ENCODE measurements at regions not wholly inside any gene's neighbourhood (a gene's known extent, or its start where the extent isn't known, plus 50 kb on each side); places are given as distances from the start of the nearest gene placed in this dataset.

DNA sequence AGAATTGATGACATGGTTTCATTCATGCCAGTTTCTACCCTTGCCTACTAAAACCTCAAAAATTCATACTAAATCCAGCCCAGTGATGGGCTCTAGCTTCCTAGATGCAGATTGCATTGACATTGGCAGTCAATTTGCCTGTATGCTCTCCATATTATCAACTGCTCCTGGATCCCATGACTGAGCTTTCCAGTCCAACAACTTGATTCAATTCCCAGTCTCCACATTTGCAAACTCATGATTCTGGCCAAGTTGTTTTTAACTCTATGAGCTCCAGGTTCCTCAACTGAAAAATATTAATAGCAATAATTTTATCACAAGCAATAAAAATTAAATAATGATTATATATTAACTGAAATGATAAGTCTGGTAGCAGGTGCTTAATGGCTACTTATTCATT is 51.0 kb upstream of the DSC1 start:
- DNase-seq (ENCODE audit: low read depth in 4 of 4, low spot score in 2 of 4) = no peak

DNA sequence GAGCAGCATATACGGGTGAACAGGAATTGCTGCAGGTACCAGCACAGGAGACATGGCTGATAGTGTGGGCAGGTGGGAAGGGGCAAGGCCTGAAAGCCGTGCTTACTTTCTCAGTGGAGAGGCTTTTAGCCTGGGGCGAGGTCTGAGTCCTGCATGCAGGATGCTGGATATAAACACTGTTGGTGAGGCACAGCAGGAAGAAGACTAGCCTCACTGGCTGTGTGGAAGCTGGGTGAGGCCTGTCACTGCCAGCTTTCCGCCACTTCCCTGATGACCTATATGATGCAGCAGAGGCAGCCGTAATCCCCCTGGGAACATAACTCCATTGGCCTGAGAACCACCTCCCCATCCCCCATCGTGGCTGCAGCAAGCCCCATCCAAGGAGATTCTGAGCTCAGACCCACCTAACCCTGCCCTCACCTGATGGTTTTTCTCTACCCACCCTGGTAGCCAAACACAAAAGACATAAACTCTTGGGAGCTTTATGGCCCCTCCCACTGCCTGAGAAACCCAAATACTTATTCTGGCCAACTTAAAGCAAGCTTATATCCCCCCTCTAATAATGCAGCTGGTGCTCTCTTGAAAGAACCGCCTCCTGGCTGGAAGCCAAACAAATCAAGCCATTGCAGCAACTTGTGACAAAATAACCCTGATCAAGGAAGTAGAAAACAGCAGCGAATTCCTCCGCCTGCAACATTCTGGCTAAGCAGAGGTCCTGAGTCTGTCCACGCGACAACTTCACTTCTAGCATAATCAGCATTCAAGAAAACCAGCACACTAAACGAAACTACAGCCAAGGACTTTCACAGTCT is 54.6 kb upstream of the DSC1 start:
- peak in 1 of 4 donors; percentile 51 for DNase-seq (ENCODE audit: low read depth in 4 of 4, low spot score in 2 of 4)

- DNase-seq (ENCODE audit: low read depth in 4 of 4, low spot score in 2 of 4) = no peak
Measured at GRCh38 chr18:31218671-31219383, 56.2 kb upstream of the DSC1 start.

DNA sequence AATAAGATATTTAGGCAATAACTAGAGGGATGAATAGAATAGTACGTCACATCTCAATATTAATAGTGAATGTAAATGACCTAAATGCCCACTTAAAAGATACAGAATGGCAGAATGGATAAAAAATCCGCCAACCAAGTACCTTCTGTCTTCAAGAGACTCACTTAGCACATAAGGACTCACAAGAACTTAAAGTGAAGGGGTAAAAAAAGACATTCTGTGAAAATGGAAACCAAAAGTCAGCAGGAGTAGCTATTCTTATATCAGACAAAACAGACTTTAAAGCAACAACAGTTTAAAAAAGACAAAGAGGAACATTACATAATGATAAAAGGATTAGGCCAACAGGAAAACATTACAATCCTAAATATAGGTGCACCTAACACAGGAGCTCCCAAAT is 56.7 kb upstream of the DSC1 start:
- no peak for DNase-seq (ENCODE audit: low read depth in 4 of 4, low spot score in 2 of 4)

DNA sequence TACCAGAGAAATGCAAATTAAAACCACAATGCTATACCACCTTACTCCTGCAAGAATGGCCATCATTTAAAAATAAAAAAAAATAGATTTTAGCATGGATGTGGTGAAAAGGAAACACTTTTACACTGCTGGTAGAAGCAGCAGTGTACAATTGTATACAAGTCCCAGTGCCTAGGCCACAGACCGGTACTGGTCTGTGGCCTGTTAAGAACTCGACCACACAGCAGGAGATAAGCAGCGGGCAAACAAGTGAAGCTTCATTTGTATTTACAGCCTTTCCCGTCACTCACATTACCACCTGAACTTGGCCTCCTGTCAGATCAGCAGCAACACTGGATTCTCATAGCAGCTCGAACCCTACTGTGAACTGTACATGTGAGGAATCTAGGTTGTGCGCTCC is 60.7 kb upstream of the DSC1 start:
- DNase-seq (ENCODE audit: low read depth in 4 of 4, low spot score in 2 of 4) = no peak

DNA sequence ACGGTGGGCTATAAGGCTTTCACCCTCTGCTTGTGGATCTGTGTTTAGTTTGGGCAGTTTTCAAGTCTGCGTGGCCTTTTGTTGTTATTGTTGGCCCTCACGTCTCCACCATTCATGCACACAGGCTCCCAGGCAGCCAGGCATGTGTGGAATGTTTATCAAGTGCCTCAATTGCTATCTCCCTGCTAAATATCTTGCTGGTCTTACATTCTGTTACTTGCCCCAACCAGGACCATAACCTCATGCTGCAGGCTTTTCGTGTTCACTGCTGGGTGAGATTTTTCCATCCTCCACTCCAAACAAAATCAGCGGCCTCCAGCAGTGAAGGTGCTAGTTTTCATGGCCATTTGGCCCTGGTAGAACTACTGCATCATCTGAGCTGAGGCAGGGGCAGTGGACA is 63.0 kb upstream of the DSC1 start:
- DNase-seq (ENCODE audit: low read depth in 4 of 4, low spot score in 2 of 4) = no peak

DNA sequence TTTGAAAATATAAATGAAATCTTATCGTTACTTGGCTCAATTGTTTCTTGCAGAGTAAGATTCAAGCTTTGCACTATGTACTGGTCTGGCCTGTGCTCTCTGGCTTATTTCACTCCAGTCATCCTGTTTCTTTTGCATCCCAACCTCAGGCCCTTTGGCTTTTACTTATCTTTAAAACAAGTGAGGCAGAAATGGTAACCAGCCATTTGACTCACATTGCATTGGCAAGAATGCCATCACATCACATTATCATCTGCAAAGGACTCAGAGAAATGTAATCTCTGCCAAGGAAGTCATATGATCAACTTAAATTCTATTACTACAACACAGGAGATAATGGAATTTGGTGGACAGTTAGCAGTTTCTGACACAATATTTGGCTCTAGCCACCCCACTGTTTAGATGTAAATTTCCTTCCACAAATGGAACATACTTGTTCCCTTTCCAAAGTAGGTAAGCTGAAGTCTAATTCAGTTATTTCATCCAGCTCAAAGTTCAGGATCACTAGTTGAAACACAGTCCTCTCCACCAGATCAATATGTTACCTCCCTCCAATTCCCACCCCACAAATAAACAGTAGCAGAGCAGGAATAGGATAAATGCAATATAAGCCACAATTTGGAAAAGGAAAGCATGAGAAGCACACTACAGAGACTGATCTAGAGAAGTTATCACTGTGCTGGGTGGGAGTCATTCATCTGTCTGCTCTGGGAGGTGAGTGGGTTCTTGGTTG is 65.0 kb upstream of the DSC1 start:
- DNase-seq (ENCODE audit: low read depth in 4 of 4, low spot score in 2 of 4) = no peak

DNA sequence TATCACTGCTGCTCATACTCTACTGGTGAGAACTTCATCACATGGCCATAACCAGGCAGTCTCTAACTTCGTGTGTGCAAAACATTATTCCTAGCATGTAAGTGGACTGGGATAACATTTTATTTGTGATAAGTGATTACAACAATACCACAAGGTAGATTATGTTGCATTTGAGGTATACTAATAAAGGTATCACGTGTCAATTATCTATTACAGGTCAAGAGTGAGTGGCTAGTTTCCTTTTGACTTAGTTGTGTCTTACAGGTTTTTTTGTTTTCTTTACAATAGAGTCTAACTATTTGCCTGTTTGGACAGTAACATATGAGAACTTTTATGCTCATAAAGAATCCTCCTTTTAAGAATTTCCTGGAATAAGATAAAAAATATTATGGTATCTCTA is 67.2 kb upstream of the DSC1 start:
- DNase-seq (ENCODE audit: low read depth in 4 of 4, low spot score in 2 of 4) = no peak

DNA sequence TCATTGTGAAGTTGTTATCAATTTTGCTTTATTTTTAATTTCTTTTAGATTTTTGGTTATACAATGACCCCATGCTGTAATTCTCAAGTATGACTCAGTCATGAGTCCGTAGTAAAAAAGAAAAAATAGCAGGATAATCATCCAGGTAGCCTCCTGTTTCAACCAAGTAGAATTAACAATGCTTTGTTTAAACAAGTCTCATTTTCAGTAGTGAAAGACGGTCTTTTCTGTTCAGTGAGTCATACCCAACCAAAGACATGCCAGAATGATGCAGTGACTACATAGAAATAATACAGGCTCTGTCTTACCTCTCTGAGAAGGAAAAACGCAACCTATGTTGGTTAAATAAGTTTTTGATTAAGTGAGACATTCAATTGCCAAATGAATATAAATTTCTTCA is 67.8 kb upstream of the DSC1 start:
- DNase-seq (ENCODE audit: low read depth in 4 of 4, low spot score in 2 of 4) = no peak

GRCh38 chr18:31232013-31232412 is 69.4 kb upstream of the DSC1 start:
- DNase-seq (ENCODE audit: low read depth in 4 of 4, low spot score in 2 of 4) = no peak

DNA sequence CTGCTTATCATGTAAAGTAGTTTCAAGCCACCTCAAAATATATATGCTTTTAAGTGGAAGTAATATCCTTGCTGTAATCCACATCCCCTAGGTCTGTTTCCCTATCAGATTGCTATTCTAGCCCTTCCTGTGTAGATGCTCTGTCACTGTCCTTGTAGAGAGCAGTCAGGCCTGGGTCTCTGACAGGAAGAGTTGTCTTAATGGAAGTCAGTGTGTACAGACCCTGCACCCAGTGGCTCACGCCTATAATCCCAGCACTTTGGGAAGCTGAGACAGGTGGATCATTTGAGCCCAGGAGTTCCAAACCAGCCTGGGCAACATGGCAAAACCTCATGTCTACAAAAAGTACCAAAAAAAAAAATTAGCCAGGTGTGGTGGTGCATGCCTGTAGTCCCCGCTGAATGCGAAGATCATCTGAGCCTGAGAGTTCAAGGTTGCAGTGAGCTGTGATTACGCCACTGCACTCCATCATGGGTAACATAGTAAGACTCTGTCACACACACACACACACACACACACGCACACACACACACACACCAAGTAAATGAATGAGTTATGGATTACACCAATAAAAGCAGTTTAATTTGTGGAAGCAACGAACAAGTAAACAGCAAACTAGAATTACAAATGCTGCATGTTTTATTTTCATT is 70.2 kb upstream of the DSC1 start:
- DNase-seq (ENCODE audit: low read depth in 4 of 4, low spot score in 2 of 4) = no peak

GRCh38 chr18:31233621-31234275 is 71.1 kb upstream of the DSC1 start:
- DNase-seq (ENCODE audit: low read depth in 4 of 4, low spot score in 2 of 4) = no peak

DNA sequence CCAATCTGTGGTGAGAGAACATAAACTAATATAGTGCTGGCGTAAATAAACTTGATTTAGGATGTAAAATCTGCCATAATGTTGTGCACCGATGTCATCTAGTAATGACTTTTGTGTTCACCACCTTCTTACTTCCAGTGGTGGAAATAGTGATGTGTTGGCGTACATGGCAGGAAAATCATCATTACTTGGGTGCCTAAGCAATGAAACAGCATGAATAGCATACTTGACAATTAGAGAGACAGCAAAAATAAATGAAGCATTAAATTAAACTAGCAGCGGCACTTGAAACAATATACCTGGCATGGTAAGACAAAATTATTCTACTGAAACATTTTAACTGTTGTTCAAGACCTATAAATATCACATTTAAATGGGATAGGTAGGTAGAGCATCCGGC is 73.2 kb upstream of the DSC1 start:
- DNase-seq (ENCODE audit: low read depth in 4 of 4, low spot score in 2 of 4) = no peak

GRCh38 chr18:31237142-31237541 is 74.5 kb upstream of the DSC1 start:
- no peak for DNase-seq (ENCODE audit: low read depth in 4 of 4, low spot score in 2 of 4)

DNA sequence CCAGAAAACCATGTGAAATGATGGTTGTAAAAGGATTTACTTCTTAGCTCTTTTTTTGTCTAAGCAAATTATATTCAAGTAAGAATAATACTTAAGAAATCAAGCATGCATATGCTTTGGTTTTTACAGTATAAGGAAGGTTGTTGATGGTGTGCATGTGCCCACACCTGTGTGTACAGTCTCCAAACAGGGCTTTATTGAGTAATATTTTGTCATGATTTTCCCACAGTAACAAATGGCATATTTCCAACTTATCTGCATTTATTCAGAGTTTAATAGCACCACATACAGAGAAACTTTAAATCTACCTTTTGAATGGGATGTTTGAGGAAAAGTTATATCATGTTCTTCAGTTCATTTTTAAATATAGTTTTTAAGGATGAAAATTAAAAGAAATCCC is 76.5 kb upstream of the DSG1 start:
- DNase-seq (ENCODE audit: low read depth in 4 of 4, low spot score in 2 of 4) = no peak

DNA sequence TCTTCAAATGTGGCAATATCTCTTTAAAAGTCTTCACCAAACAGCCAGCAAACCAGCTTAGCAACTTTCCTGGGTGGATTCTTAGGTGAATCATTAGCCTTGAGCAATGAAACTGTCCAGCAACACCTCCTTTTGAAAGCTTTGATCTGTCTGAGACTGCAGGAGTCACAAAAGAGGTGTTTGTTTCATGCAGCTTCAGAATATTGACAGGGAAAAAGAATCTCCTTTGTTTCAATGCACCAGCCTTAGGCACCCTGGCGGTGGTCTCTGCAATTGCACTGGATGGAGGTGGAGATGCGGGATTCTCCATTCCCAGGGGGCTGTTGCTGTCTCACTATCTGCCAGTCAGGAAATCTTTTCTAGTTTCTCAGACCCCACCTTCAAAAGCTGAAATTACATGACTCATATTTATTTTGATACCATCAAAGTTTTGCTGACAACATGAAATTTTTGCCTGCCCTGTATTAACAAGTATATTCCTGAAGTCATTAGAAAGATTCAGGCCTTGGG is 76.0 kb upstream of the DSG1 start:
- DNase-seq (ENCODE audit: low read depth in 4 of 4, low spot score in 2 of 4) = no peak

DNA sequence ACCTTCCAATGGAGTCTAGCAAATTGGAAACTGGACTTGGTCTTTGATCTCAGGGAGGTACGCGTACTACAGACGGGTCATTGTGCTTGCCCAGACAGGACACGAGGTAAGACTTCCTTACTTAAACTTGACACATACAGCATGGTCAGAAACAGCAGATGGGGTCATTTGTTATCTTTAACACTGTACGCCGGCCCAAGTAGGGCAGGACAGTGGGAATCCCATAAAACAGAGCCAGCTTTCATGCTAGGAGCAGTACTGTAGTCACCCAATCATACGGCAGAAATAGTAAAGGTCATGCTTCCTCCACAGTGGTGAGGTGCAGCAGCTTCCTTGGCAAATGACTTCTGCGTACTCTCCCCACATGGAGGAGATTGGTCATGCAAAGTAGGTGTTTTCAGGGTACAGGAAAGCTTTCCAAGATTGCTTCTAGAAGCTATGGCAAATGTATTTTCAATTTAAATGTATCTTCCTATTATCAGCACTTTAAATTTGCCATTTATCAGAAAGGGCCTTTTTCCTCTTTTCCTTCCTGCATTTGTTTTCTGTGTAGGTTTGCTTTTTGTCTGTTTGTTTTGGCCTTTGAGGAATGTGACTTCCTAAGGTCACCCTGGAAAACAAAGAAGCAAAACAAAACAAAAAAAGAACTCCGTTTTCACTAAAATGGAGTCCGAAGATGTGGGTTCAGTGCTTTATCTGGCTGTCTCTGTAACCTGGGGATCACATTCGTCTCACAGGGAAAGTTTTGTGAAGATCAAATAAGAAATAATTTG is 74.0 kb upstream of the DSG1 start:
- no peak for DNase-seq (ENCODE audit: low read depth in 4 of 4, low spot score in 2 of 4)

GRCh38 chr18:31244771-31245394 is 73.1 kb upstream of the DSG1 start:
- no peak for DNase-seq (ENCODE audit: low read depth in 4 of 4, low spot score in 2 of 4)

- DNase-seq (ENCODE audit: low read depth in 4 of 4, low spot score in 2 of 4) = no peak
Measured at GRCh38 chr18:31245820-31246219, 72.1 kb upstream of the DSG1 start.

Data from left renal cortex interstitium (tissue), 4 donors.